ENCODE measurements at regions not wholly inside any gene's neighbourhood (a gene's known extent, or its start where the extent isn't known, plus 50 kb on each side); places are given as distances from the start of the nearest gene placed in this dataset.

GRCh38 chr2:111712940-111713515 lies 171.0 kb downstream of the ANAPC1 start:
- no peak for DNase-seq
- Histone ChIP-seq H4K20me1 (ENCODE audit: control insufficient read depth, insufficient read depth, low read length, poor library complexity, severe bottlenecking) (no peaks in the 10 kb centered on the region), H3K79me2 (ENCODE audit: control insufficient read depth, insufficient read depth, low read length) (no peaks in the 10 kb centered on the region), H3K27ac (ENCODE audit: low read length in 2 of 2) (no peak overlapping the region), H3K4me3 (ENCODE audit: control extremely low read depth in 1 of 5, extremely low read depth in 1 of 5, insufficient read depth in 1 of 5, low read depth in 2 of 5, low read length in 4 of 5) (no peak overlapping the region), H3K27me3 (replicated peaks in 1 of 4; ENCODE audit: control extremely low read depth in 1 of 4, control insufficient read depth in 3 of 4, insufficient read depth in 4 of 4, low read length in 3 of 4) (no peaks in the 10 kb centered on the region), H2AFZ (ENCODE audit: insufficient read depth, low read depth, low read length, poor library complexity, severe bottlenecking) (no peak overlapping the region), H3K4me1 (ENCODE audit: control insufficient read depth in 2 of 2, insufficient read depth in 2 of 2, low read length in 2 of 2) (no peaks in the 10 kb centered on the region), H3K9ac (ENCODE audit: low read length) (no peak overlapping the region), H3K36me3 (replicated peaks in 1 of 2; ENCODE audit: control extremely low read depth in 1 of 2, control insufficient read depth in 1 of 2, extremely low read depth in 1 of 2, insufficient read depth in 2 of 2, low read length in 1 of 2) (no peaks in the 10 kb centered on the region), H3K9me3 (ENCODE audit: control extremely low read depth in 1 of 3, control insufficient read depth in 2 of 3, insufficient read depth in 1 of 3, low read length in 2 of 3) (no peaks in the 10 kb centered on the region), H3K4me2 (replicated peaks; ENCODE audit: low read depth, low read length, poor library complexity, severe bottlenecking) (no peak overlapping the region)
- no peaks in the 10 kb centered on the region for H3K27me3 Mint-ChIP-seq
- no peak for ATAC-seq (ENCODE audit: low read depth)
- H3K4me1 Mint-ChIP-seq = no peaks in the 10 kb centered on the region
- ChIA-PET CTCF (interaction anchor here (1.0 kb wide), 1 partner anchor 12 kb away, joined by 3 read pairs; no protein-coding TSS in a partner anchor), POLR2A (no interaction called here)
- 100% methylated on average over 1 of the region's 5 CpGs for WGBS (ENCODE audit: insufficient coverage)
- H3K4me3 Mint-ChIP-seq = no peak overlapping the region
- H3K9me3 Mint-ChIP-seq (ENCODE audit: insufficient read depth) = no peaks in the 10 kb centered on the region
- intact Hi-C loops (cut with micrococcal nuclease) = no loop called here
- H3K27ac Mint-ChIP-seq = no peak overlapping the region
- TF ChIP-seq CTCF (IDR thresholded peaks at IDR 0.05) = no peak
- no peak for TF ChIP-seq EZH2 (IDR thresholded peaks at IDR 0.05; ENCODE audit: borderline replicate concordance, insufficient read depth, low read depth, low read length, poor library complexity, severe bottlenecking)

DNA sequence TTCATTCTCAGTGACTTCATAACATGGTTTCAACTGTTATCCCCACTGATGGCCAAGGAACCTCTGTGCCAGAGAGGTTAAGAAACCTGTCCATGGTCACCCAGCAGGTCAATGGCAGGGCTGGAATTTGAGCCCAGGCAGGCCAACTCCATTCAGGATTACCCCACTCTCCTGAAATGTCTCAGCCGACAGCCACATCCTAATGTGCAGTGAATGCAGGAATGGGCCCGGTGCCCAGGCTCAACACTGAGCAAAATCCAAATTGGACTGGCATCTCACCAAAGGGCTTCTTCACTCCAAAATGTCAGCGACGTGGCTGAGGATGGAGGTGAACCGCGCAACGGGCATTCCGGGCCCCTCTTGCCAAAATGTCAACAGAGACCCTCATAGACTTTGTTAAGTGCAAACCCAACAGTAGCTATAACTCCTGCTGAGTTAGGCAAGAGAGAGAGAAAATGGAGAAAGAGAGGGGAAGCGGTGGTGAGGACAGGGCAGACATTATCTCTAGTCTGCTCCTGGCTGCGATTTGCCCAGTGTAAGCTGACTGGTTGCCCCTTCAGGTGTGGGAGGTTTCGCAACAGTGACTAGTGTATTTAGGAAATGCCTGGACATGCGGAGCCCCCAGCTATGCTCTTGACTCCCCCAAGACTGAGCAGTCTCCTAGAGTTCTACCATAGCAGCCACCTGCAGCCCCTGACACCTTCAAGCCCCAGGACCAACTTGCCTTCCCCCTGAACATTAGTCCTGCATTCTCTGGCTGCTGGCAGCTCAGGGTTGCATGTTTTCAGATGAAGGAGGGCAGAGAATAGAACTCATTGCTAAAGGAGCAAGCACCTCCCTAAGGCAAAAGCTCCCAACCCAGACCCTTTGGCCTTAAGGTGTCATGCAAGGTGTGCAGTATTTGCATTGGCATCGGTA lies 167.7 kb downstream of the ANAPC1 start:
- WGBS (ENCODE audit: insufficient coverage) = 89% methylated on average over 7 of the region's 13 CpGs
- Histone ChIP-seq H3K9me3 (ENCODE audit: control extremely low read depth in 1 of 3, control insufficient read depth in 2 of 3, insufficient read depth in 1 of 3, low read length in 2 of 3) (no peaks in the 10 kb centered on the region), H3K4me3 (ENCODE audit: control extremely low read depth in 1 of 5, extremely low read depth in 1 of 5, insufficient read depth in 1 of 5, low read depth in 2 of 5, low read length in 4 of 5) (no peak overlapping the region), H2AFZ (ENCODE audit: insufficient read depth, low read depth, low read length, poor library complexity, severe bottlenecking) (no peak overlapping the region), H3K4me2 (replicated peaks; ENCODE audit: low read depth, low read length, poor library complexity, severe bottlenecking) (no peak overlapping the region), H4K20me1 (ENCODE audit: control insufficient read depth, insufficient read depth, low read length, poor library complexity, severe bottlenecking) (no peaks in the 10 kb centered on the region), H3K27me3 (replicated peaks in 1 of 4; ENCODE audit: control extremely low read depth in 1 of 4, control insufficient read depth in 3 of 4, insufficient read depth in 4 of 4, low read length in 3 of 4) (no peaks in the 10 kb centered on the region), H3K9ac (ENCODE audit: low read length) (no peak overlapping the region), H3K27ac (ENCODE audit: low read length in 2 of 2) (no peak overlapping the region), H3K4me1 (ENCODE audit: control insufficient read depth in 2 of 2, insufficient read depth in 2 of 2, low read length in 2 of 2) (no peaks in the 10 kb centered on the region), H3K36me3 (replicated peaks in 1 of 2; ENCODE audit: control extremely low read depth in 1 of 2, control insufficient read depth in 1 of 2, extremely low read depth in 1 of 2, insufficient read depth in 2 of 2, low read length in 1 of 2) (no peaks in the 10 kb centered on the region), H3K79me2 (ENCODE audit: control insufficient read depth, insufficient read depth, low read length) (no peaks in the 10 kb centered on the region)
- no peak for DNase-seq
- no peaks in the 10 kb centered on the region for H3K4me1 Mint-ChIP-seq
- CTCF ChIA-PET = no interaction called here
- no peak overlapping the region for H3K4me3 Mint-ChIP-seq
- TF ChIP-seq EZH2 (IDR thresholded peaks at IDR 0.05; ENCODE audit: borderline replicate concordance, insufficient read depth, low read depth, low read length, poor library complexity, severe bottlenecking) (no peak), CTCF (IDR thresholded peaks at IDR 0.05) (no peak)
- intact Hi-C loops (cut with micrococcal nuclease) = no loop called here
- POLR2A ChIA-PET = no interaction called here
- ATAC-seq (ENCODE audit: low read depth) = no peak
- H3K27ac Mint-ChIP-seq = no peak overlapping the region
- no peaks in the 10 kb centered on the region for H3K27me3 Mint-ChIP-seq
- H3K9me3 Mint-ChIP-seq (ENCODE audit: insufficient read depth) = no peaks in the 10 kb centered on the region
